Gastrocnemius medialis (tissue), 4 donors: ENCODE measurements at regions not wholly inside any gene's neighbourhood (a gene's known extent, or its start where the extent isn't known, plus 50 kb on each side); places are given as distances from the start of the nearest gene placed in this dataset.

ENCODE experiments used
- CTCF ChIP-seq, 5 experiments: fragments of 450-650 bp in 3 of 5; fragments of 200-600 bp in 2 of 5; sonication (generic) in 2 of 5; IDR thresholded peaks in 4 of 5; conservative IDR thresholded peaks in 1 of 5; 1 replicate in 4 of 5; 2 replicates in 1 of 5; pipeline ENCODE4 v1.5.1; 2016 to 2019; ENCODE audit warnings: antibody characterized with exemption in 5 of 5, mild to moderate bottlenecking in 3 of 5, moderate library complexity in 3 of 5
- POLR2A ChIP-seq, 2 donors: fragments of 450-650 bp; IDR thresholded peaks; one replicate each; pipeline ENCODE4 v1.6.1; 2017; ENCODE audit warnings: antibody characterized with exemption in 2 of 2, mild to moderate bottlenecking in 2 of 2, moderate library complexity in 2 of 2

- no peak for TF ChIP-seq CTCF (IDR thresholded peaks at IDR 0.05 in 4 of 5, conservative IDR thresholded peaks at IDR 0.05 in 1 of 5)
- TF ChIP-seq POLR2A (IDR thresholded peaks at IDR 0.05) = no peak
Observed at GRCh38 chr13:99864627-99864990, 107.0 kb downstream of the ZIC5 start.
